GM19025 (cell line): ENCODE measurements at regions not wholly inside any gene's neighbourhood (a gene's known extent, or its start where the extent isn't known, plus 50 kb on each side); places are given as distances from the start of the nearest gene placed in this dataset.

ENCODE experiments used
- ATAC-seq: cut with Tn5 transposase; IDR thresholded peaks from one replicate; pipeline ENCODE4 v1.9.1; 2021; ENCODE audit warnings: mild to moderate bottlenecking, low read depth, moderate library complexity; ENCODE audit not compliant: unreplicated experiment

- no peak for ATAC-seq
These were observed 648.5 kb downstream of the RPS29 start for GRCh38 chr14:48937541-48938195.

DNA sequence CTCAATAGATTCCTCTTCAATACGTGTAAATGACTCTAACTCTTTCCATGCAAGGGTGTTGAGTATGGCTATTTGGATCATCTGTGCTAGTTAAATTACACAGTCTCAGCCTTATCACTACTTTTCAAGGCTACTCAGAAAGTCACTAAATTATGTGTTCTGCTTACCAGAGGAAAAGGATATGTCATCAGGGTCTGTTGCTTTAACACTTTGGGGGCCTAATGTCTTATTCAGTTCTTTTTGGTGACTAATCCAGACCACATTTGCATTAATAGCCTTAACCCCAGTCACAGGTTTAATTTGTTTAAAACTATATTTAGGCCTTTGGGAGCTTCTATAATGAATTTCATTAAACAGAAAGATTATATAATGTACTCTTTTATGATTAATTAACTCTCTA lies 649.3 kb downstream of the RPS29 start:
- no peak for ATAC-seq

- ATAC-seq: no peak
These were observed 649.8 kb downstream of the RPS29 start for GRCh38 chr14:48936362-48936761.

- ATAC-seq: no peak
These were observed 661.0 kb downstream of the RPS29 start for GRCh38 chr14:48925184-48925583.

DNA sequence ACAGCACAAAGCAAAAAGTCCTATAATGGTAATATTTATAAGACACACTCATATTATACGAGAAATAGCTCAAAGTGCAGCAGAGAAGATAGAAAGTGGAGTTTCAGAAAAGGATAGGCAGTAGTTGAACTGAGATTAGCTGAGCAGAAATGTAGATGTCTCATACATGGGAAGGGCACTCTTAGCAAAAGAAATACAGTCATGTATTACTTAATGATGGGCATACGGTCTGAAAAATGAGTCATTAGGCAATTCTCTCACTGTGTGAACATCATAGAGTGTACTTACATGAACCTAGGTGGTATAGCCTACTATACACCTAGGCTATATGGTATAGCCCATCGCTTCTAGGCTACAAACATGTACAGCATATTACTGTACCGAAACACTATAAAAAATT lies 671.3 kb downstream of the RPS29 start:
- no peak for ATAC-seq

- no peak for ATAC-seq
These were observed 671.8 kb downstream of the RPS29 start for GRCh38 chr14:48914382-48914781.

DNA sequence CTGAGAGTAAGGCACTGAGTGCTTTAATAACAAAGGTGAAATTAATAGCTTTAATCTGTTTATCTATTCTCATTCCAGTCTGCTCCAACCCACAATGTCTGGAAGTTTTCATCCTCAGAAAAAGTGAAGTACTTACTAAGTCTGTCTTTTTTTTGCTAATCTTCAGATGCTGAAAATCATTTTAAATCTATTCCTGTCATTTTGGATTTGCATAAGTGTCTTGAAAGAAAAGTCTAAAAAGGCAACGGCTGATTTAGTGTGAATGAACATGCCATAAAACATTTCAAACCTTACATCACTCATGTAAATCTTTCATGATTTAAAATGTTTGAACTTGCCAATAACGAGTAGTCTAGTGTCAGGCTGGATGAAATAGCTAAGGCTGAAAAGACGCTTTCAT lies 685.6 kb downstream of the RPS29 start:
- no peak for ATAC-seq

GRCh38 chr14:48890333-48890732 lies 695.8 kb downstream of the RPS29 start:
- ATAC-seq: no peak

DNA sequence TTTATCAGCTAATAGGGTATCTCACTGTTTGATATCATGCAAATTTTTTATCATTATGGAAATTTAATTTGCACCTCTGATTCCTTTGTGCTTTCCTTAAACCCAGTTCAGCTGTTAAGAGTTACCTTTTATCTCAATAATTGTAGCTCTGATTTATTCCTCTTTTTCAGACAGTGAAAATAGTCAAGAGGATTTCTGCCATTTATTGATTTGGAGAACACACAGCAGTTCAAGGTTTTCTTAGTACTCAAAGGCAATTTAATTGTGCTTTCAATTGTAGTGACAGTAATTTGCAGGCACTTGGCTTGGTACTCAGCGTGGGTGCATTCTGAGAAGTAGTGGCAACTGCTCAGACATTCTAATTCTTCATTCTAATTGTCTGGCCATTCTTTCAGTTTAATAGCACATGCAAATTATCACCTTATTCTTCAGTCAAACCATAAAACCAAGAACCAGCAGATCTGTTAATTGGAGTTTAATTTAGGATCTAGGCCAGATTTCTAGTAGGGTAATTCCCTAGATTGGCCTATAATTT lies 709.3 kb downstream of the RPS29 start:
- no peak for ATAC-seq

DNA sequence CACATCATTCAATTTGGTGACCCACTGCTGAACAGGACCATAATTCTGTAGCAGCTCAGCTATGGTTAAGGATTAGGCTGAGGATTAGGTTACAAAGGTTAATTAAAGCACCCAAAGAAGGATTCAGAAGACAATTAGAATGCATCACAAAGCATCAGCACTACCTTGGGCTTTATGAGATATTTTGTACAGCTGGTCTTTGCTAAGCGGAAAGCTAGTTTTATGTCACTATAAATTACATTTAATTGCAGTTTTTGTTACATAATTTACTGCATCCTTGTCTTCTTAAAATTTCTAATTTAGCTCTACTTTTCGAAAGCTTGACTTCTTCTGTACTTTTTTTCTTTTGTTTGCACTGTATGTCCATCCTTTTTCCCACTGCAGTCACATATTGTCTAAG lies 711.5 kb downstream of the RPS29 start:
- no peak for ATAC-seq

- no peak for ATAC-seq
These were observed 728.8 kb downstream of the RPS29 start for GRCh38 chr14:48857366-48857765.

DNA sequence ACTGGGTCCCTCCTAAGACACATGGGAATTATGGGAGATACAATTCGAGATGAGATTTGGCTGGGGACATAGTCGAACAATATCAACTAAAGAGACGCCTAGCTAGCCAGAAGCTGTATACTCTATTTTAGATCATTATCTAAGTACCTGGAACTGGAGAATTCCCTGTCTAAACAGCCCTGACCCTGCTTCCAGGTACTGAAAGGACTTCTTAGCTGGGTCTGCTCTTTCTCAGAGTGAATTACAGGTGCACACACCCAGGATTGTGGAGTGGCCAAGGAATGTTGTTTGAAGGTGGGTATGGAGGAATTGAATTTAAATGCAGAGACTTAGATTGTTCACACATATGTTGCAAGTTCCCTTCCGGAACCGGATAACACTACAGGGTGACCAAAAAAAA lies 733.0 kb downstream of the RPS29 start:
- no peak for ATAC-seq

DNA sequence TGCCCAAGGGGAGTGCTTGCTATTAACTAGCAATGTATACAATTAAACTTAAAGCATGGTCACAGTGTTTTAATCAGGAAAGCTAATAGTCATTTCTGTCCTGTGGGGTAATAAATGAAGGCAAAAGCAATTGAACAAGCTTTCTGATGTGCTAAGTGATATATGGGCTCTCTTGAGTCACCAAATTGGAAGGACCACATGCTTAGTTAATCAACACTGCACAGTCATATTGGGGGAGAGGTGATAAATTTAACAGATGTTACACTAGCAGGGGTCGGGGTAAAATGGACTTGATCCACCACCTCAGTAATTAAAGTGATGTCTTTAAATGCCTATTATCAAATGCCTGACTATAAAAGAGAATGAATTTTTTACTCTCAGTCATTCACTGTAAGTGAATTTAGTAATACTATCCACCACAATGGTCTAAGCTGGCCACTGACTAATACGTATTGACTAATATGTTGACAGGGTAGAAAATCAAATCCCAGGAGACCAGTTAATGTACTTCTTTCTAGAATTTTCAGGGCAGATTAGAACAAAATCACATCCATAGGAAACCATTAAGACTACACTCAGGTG lies 736.3 kb downstream of the RPS29 start:
- no peak for ATAC-seq

DNA sequence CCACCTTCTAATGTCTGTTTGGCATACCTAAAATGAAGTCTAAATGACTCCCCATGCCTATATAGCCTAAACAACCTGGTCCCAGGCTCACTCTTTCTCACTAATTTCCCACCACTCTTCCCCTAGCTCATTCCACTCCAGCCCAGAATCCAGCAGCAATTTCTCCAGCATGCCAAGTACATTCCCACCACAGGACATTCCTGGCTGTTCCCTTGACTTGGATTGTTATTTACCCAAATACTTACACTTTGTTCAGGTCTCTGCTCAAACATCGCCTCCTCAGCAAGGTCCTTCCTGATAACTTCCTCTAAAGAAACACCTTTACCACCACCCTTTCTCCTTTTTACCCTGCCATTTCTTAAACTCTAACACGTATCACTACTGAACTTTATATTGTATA lies 743.4 kb downstream of the RPS29 start:
- no peak for ATAC-seq

DNA sequence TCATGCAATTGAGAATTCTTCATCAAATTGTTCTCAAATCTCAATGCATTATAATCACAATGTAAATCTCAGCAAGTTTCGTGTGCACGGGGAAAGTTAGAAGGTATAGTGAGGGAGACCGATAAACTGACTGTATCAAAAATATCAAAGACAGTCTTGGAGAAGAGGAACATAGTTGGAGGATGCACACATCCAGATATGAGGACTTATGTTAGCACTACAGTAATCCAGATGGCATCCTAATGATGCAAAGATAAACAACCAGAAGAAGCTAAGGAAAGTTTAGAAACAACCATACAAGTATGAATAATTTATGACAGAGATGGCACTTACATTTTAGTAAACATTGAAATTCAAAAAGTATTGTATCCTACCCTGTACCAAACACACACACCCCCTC lies 760.1 kb downstream of the RPS29 start:
- no peak for ATAC-seq

DNA sequence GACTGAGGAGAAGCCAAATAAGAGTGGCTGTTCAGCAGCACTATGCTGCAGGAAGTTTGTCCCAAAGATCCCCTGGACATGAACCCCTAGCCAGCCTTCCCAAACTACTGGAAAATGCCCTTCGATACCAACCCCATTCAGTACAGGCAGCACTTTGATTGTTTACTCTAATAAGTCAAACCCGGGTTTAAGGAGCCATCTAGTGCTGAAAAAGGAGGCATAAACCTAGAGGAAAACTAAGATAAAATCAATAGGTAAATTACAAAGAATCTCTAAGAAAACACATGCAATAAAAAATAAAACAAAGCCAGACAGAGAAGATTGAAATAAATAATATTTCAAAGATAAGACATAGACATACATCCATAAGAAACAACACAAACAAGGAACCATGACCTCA lies 771.6 kb downstream of the RPS29 start:
- ATAC-seq: no peak

DNA sequence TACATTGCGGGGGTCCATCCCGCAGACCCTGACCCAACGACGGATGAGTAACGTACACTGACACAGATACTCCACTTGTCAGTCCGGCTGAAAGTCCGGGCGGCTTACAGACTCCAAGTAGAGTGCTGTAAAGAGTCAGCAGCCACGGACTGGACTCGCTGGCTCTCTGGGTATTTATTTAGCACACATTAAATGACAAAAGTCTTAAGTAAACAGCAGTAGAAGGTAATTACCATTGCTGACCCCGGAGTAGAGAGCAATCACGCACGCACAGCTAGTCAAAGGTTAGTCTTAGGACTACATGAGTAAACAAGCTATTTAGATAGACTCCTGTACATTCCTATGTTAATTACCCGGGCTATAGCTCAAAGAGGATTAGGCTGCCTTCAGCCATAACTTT lies 780.9 kb downstream of the RPS29 start:
- no peak for ATAC-seq

GRCh38 chr14:48792376-48793024 lies 793.7 kb downstream of the RPS29 start:
- no peak for ATAC-seq

- no peak for ATAC-seq
These were observed 797.4 kb downstream of the RPS29 start for GRCh38 chr14:48788771-48789170.

GRCh38 chr14:48786498-48786897 lies 799.7 kb downstream of the RPS29 start:
- no peak for ATAC-seq

DNA sequence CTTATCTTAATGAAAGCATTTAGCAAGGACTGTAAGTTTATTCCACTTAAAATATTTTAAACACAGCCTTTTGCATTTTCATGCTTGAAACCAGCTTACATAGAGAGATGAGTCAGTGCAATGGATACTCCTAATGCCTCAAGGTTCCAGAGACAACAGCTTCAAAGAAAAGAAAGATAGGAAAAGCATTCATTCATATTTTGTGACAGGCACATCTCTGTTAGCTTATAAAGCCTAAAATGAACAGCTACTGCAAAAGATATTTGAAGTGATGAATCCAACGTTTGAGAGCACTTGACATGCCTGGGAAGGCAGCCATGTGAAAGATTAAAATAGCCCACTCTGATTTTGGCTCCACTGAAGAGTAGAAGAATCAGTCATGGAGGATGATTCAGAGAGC lies 814.5 kb downstream of the RPS29 start:
- ATAC-seq: no peak

- no peak for ATAC-seq
These were observed 834.9 kb downstream of the RPS29 start for GRCh38 chr14:48751293-48751692.
